ENCODE measurements at regions not wholly inside any gene's neighbourhood (a gene's known extent, or its start where the extent isn't known, plus 50 kb on each side); places are given as distances from the start of the nearest gene placed in this dataset.

GRCh38 chr7:17022920-17023319, 141.1 kb upstream of the AGR3 start:
- Histone ChIP-seq H3K4me1 (ENCODE audit: low read depth) (no peaks in the 10 kb centered on the region), H3K4me3 (no peak overlapping the region), H3K36me3 (ENCODE audit: low read depth) (no peaks in the 10 kb centered on the region), H3K9me3 (no peaks in the 10 kb centered on the region)
- ATAC-seq, result no peak
- DNase-seq, result no peak
- TF ChIP-seq CTCF (IDR thresholded peaks at IDR 0.05), result no peak
- intact Hi-C loops (cut with DNase I, micrococcal nuclease), result no loop called here

- H3K4me1 ChIP-seq (ENCODE audit: low read depth), result no peaks in the 10 kb centered on the region
- DNase-seq (no peak), ATAC-seq (no peak)
- H3K36me3 ChIP-seq (ENCODE audit: low read depth), result no peaks in the 10 kb centered on the region
- no peak overlapping the region for H3K4me3 ChIP-seq
- H3K9me3 ChIP-seq, result no peaks in the 10 kb centered on the region
- intact Hi-C loops (cut with DNase I, micrococcal nuclease), result no loop called here
- no peak for TF ChIP-seq CTCF (IDR thresholded peaks at IDR 0.05)
Observed at GRCh38 chr7:17026269-17026668, 144.5 kb upstream of the AGR3 start.

DNA sequence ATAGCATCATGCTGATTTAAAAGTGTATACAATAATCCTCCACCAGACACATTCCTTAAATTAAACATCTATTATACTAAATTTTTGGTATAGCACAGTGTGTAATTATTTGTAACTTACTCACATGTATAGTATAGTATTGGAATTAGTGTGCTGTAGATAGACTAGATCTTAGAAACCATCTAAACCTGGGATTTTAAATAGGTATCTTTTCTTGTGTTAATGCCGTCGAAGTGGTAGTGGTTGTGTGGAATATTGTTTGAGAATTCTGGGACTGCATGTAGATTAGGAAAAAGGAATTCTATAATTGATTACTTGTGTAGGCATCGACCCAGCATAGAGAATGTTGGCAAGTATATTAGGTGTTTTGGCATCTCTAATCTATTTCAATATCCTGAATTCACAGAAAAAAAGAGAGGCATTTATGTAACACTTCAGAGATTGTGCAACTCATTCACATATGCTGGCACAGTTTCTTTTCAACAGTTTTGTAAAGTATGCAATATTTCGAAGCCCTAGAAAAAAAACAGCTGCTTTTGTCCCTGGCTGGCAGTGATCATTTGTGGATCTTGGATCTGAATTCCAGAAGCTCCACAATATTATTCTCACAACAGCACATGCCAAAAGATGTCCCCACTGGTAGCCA, 145.5 kb upstream of the AGR3 start:
- no peaks in the 10 kb centered on the region for H3K9me3 ChIP-seq
- DNase-seq (no peak), ATAC-seq (no peak)
- intact Hi-C loops (cut with DNase I, micrococcal nuclease), result no loop called here
- H3K4me1 ChIP-seq (ENCODE audit: low read depth), result no peaks in the 10 kb centered on the region
- H3K4me3 ChIP-seq, result no peak overlapping the region
- no peak for TF ChIP-seq CTCF (IDR thresholded peaks at IDR 0.05)
- H3K36me3 ChIP-seq (ENCODE audit: low read depth), result no peaks in the 10 kb centered on the region

DNA sequence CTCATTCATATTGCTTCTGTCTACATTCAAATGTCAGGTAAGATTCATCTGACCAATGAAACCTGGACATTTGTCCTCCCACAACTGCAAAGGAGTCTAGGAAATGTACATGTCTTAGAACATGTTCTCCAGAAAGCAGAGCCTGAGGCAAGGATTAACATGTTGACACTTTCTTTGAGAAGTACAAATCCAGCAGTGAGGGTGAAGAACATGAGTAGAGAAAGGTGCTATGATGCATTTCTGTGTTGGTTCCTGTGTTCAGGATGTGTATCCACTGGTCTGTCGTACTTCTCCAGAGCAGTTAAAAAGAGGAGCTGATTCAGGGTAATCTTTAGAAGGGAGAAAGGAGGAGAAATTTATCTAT, 146.0 kb upstream of the AGR3 start:
- no peaks in the 10 kb centered on the region for H3K4me1 ChIP-seq (ENCODE audit: low read depth)
- no peaks in the 10 kb centered on the region for H3K36me3 ChIP-seq (ENCODE audit: low read depth)
- no peak overlapping the region for H3K4me3 ChIP-seq
- intact Hi-C loops (cut with DNase I, micrococcal nuclease), result no loop called here
- ATAC-seq (no peak), DNase-seq (no peak)
- TF ChIP-seq CTCF (IDR thresholded peaks at IDR 0.05), result no peak
- no peaks in the 10 kb centered on the region for H3K9me3 ChIP-seq

GRCh38 chr7:17029150-17029549, 147.4 kb upstream of the AGR3 start:
- H3K4me1 ChIP-seq (ENCODE audit: low read depth), result no peaks in the 10 kb centered on the region
- intact Hi-C loops (cut with DNase I, micrococcal nuclease), result no loop called here
- no peak for TF ChIP-seq CTCF (IDR thresholded peaks at IDR 0.05)
- no peak for DNase-seq
- H3K36me3 ChIP-seq (ENCODE audit: low read depth), result no peaks in the 10 kb centered on the region
- peak; percentile 60 for ATAC-seq
- no peaks in the 10 kb centered on the region for H3K9me3 ChIP-seq
- H3K4me3 ChIP-seq, result no peak overlapping the region

- H3K4me1 ChIP-seq (ENCODE audit: low read depth), result no peaks in the 10 kb centered on the region
- intact Hi-C loops (cut with DNase I, micrococcal nuclease), result no loop called here
- H3K36me3 ChIP-seq (ENCODE audit: low read depth), result no peaks in the 10 kb centered on the region
- ATAC-seq, result peak; percentile 35
- H3K9me3 ChIP-seq, result no peaks in the 10 kb centered on the region
- no peak for TF ChIP-seq CTCF (IDR thresholded peaks at IDR 0.05)
- no peak for DNase-seq
- H3K4me3 ChIP-seq, result no peak overlapping the region
Observed at GRCh38 chr7:17030559-17030958, 148.8 kb upstream of the AGR3 start.
